ENCODE measurements at regions not wholly inside any gene's neighbourhood (a gene's known extent, or its start where the extent isn't known, plus 50 kb on each side); places are given as distances from the start of the nearest gene placed in this dataset.

- peaks cover 37% of the 10 kb centered on the region for H3K4me1 ChIP-seq (ENCODE audit: insufficient read depth, low read length)
- H3K36me3 ChIP-seq (ENCODE audit: insufficient read depth, low read length) = no peaks in the 10 kb centered on the region
- no peak for DNase-seq (ENCODE audit: insufficient read length, low spot score, missing footprints)
- H3K4me3 ChIP-seq (ENCODE audit: insufficient read depth, low read length) = no peak overlapping the region
- no peak overlapping the region for H3K4me2 ChIP-seq (ENCODE audit: insufficient read depth, low read length)
- H3K9me3 ChIP-seq (ENCODE audit: low read depth, low read length) = no peaks in the 10 kb centered on the region
- H3K27ac ChIP-seq (ENCODE audit: low read depth, low read length) = peak overlapping the region; percentile 4
- H3K27me3 ChIP-seq (ENCODE audit: insufficient read depth, low read length) = no peaks in the 10 kb centered on the region
- no peaks in the 10 kb centered on the region for H4K20me1 ChIP-seq (ENCODE audit: insufficient read depth, low read length)
- H3K79me2 ChIP-seq (ENCODE audit: insufficient read depth, low read length) = no peaks in the 10 kb centered on the region
- no peak for TF ChIP-seq CTCF (IDR thresholded peaks at IDR 0.05; ENCODE audit: extremely low read depth, low read depth, low read length)
- H2AFZ ChIP-seq (ENCODE audit: low read length) = no peak overlapping the region
Measured at GRCh38 chr2:100757621-100758394, 62.1 kb upstream of the NPAS2 start.

- no peak for DNase-seq (ENCODE audit: insufficient read length, low spot score, missing footprints)
- H4K20me1 ChIP-seq (ENCODE audit: insufficient read depth, low read length) = no peaks in the 10 kb centered on the region
- TF ChIP-seq CTCF (IDR thresholded peaks at IDR 0.05; ENCODE audit: extremely low read depth, low read depth, low read length) = no peak
- peaks cover 23% of the 10 kb centered on the region for H3K4me1 ChIP-seq (ENCODE audit: insufficient read depth, low read length)
- no peak overlapping the region for H3K4me3 ChIP-seq (ENCODE audit: insufficient read depth, low read length)
- H3K4me2 ChIP-seq (ENCODE audit: insufficient read depth, low read length) = no peak overlapping the region
- H2AFZ ChIP-seq (ENCODE audit: low read length) = no peak overlapping the region
- H3K9me3 ChIP-seq (ENCODE audit: low read depth, low read length) = no peaks in the 10 kb centered on the region
- H3K27me3 ChIP-seq (ENCODE audit: insufficient read depth, low read length) = no peaks in the 10 kb centered on the region
- no peaks in the 10 kb centered on the region for H3K79me2 ChIP-seq (ENCODE audit: insufficient read depth, low read length)
- H3K27ac ChIP-seq (ENCODE audit: low read depth, low read length) = no peak overlapping the region
- no peaks in the 10 kb centered on the region for H3K36me3 ChIP-seq (ENCODE audit: insufficient read depth, low read length)
Measured at GRCh38 chr2:100759901-100760300, 60.0 kb upstream of the NPAS2 start.

GRCh38 chr2:100761365-100761764 lies 58.6 kb upstream of the NPAS2 start:
- TF ChIP-seq CTCF (IDR thresholded peaks at IDR 0.05; ENCODE audit: extremely low read depth, low read depth, low read length) = no peak
- Histone ChIP-seq H3K4me3 (ENCODE audit: insufficient read depth, low read length) (no peak overlapping the region), H3K27ac (ENCODE audit: low read depth, low read length) (no peak overlapping the region), H2AFZ (ENCODE audit: low read length) (no peak overlapping the region), H3K4me2 (ENCODE audit: insufficient read depth, low read length) (no peak overlapping the region), H4K20me1 (ENCODE audit: insufficient read depth, low read length) (no peaks in the 10 kb centered on the region), H3K79me2 (ENCODE audit: insufficient read depth, low read length) (no peaks in the 10 kb centered on the region), H3K4me1 (ENCODE audit: insufficient read depth, low read length) (peaks cover 16% of the 10 kb centered on the region), H3K27me3 (ENCODE audit: insufficient read depth, low read length) (no peaks in the 10 kb centered on the region), H3K9me3 (ENCODE audit: low read depth, low read length) (no peaks in the 10 kb centered on the region), H3K36me3 (ENCODE audit: insufficient read depth, low read length) (no peaks in the 10 kb centered on the region)
- no peak for DNase-seq (ENCODE audit: insufficient read length, low spot score, missing footprints)

GRCh38 chr2:100764430-100764829 lies 55.5 kb upstream of the NPAS2 start:
- Histone ChIP-seq H3K79me2 (ENCODE audit: insufficient read depth, low read length) (no peaks in the 10 kb centered on the region), H3K4me3 (ENCODE audit: insufficient read depth, low read length) (no peak overlapping the region), H3K27ac (ENCODE audit: low read depth, low read length) (no peak overlapping the region), H2AFZ (ENCODE audit: low read length) (no peak overlapping the region), H3K9me3 (ENCODE audit: low read depth, low read length) (no peaks in the 10 kb centered on the region), H3K4me2 (ENCODE audit: insufficient read depth, low read length) (no peak overlapping the region), H3K27me3 (ENCODE audit: insufficient read depth, low read length) (no peaks in the 10 kb centered on the region), H3K4me1 (ENCODE audit: insufficient read depth, low read length) (peaks cover 19% of the 10 kb centered on the region), H3K36me3 (ENCODE audit: insufficient read depth, low read length) (no peaks in the 10 kb centered on the region), H4K20me1 (ENCODE audit: insufficient read depth, low read length) (no peaks in the 10 kb centered on the region)
- TF ChIP-seq CTCF (IDR thresholded peaks at IDR 0.05; ENCODE audit: extremely low read depth, low read depth, low read length) = no peak
- no peak for DNase-seq (ENCODE audit: insufficient read length, low spot score, missing footprints)

Measured in osteoblast (primary cell).